DMS53 treated with DMSO at 0.1 percent for 48 hours (cell line): ENCODE measurements at regions not wholly inside any gene's neighbourhood (a gene's known extent, or its start where the extent isn't known, plus 50 kb on each side); places are given as distances from the start of the nearest gene placed in this dataset.
"Not testable (repeated sequence)": the region's sequence is repeated elsewhere in the genome, so short reads cannot be mapped to it uniquely, and the experiment has no call there.

Experiments
- DNase-seq: peaks from one replicate; lab custom pipeline; 2025; ENCODE audit not compliant: unreplicated experiment; lab: John Stamatoyannopoulos, UW

DNA sequence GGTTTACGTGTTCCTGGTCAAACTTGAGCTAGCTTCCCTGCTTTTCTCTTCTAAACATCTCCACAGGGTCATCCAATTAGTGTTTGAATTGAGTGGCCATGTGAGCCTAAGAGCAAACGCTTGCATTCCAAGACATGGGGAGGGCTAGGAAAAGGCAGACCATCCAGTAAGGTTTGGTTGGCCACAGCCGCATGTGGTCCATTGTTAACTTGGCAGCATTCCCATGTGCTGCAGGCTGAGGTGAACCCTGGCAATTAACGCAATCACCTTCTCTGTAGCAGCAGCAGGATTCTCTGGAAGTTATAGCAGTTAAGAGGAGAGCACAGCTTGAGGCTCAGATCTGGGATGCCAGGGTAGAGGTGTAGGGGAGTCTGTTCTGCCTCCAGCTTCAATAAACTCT is 502.2 kb upstream of the LMCD1 start:
- no peak for DNase-seq

DNA sequence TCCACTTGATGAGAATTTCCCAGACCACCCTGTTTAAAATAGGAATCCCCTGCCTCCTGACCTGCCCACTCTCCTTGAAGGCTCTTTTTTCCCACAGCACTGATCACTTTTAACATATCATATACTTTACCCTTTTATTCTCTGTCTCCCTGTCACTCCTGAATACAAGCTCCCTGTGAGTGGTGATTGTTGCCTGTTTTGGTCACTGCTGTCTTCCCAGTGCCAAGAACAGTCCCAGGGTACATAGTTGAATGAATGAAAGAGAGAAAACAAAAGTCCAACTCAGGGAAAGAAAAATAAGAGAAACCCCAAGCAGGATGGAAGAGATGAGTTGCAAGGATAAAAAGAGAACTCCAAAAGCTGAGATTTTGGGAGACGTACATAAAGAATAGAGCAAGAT is 500.3 kb upstream of the LMCD1 start:
- no peak for DNase-seq

DNA sequence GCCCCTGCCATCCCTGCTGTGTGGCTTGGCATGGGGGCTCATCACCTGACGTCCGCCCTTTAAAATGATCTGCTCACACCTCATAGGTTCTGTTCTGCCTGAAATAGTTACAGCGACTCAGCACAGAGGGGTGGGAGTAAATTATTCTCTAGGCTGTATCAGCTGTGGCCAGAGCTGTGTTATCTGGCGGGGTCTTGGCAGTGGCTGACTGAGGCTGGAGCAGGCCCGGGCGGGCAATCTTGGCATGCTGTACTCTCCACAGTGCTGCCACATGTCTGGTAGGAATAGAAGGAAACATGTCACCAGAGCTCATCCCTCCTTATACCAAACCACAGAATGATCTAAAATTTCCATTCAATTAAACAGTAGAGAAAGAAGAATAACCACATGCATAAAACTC is 499.9 kb upstream of the LMCD1 start:
- no peak for DNase-seq

DNA sequence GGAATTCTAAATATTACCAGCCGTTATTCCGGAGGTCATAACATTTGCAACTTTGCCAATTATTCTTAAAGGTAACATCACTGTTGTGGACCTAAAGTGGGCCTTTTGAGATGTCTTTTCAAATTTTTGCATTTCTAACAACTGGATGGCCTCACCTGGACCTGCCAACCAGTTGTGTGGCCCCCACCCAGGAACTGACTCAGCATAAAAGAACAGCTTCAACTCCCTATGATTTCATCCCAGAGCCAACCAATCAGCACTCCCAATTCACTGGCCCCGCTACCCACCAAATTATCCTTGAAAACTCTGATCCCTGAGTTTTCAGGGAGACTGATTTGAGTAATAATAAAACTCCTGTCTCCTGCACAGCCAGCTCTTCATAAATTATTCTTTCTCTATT is 489.7 kb upstream of the LMCD1 start:
- no peak for DNase-seq

DNA sequence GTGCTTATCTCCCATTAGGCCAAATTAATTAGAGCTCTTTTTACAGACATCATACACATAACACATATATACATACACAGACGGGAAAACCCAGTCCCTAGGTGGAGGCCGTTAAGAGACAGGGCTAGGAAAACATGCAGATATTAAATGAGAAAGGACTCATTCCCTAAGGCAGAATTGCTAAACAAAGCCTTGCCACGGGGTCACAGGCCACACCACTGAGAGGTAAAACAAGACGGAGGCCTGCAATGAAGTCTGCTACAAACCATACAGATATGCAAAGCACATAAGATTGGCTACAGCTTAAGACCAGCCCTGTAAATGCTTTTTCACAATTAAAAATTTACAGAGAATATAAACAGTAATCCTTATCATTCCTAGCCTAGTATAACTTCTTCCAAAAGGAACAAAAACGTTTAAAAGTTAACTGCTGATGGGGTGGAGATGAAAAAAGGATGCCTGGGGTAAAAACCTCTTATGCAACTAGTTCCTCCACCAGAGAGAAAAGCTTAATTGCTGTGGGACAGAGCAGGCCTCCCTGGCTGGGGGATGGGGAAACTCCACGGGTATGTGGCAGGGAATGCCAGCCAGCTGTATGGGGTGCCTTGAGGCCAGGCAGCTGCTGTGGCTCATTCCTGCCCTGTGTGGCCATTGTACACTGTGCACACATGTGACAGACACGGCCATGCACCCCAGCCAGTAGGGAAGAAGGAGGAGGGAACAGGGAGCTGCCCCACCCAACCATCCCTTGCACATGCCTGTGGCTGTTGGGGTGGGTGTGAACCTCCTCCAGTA is 481.4 kb upstream of the LMCD1 start:
- DNase-seq = no peak

DNA sequence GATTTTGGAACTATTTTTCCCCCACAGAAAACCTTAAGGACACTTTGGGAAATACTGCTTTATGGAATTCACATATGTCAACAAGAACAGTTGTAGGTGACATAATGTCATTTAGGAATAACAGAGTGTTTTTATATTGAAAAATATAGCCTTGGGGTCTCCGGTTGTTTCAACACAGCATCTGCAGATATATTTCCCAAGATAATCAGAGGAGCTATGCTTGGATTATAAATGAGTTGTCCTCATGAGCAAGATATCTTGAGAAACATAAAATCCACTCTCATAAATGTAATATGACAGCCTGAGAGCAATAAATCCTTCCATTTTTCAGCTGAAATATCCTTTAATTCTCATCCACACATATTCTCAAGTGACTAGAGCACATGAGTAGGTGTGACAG is 473.7 kb upstream of the LMCD1 start:
- no peak for DNase-seq

DNA sequence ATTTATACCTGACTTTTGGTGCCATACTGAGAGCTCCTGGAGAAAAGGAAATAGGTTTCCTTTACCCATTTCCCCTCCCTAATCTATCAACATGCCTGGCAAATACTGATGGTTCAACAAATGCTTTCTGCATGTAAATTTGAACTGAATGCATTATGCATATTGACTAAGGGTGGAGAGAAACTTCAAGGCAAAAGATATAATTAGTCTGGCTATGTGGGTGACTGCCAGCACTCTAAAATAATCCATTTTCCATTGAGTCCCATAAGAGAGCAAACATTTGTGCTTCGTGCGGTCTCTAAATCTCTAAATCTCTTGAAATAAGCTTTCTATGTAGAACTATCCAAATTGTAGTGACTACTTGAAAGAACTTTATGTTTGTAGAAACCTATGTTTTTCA is 451.3 kb upstream of the LMCD1 start:
- DNase-seq = no peak

DNA sequence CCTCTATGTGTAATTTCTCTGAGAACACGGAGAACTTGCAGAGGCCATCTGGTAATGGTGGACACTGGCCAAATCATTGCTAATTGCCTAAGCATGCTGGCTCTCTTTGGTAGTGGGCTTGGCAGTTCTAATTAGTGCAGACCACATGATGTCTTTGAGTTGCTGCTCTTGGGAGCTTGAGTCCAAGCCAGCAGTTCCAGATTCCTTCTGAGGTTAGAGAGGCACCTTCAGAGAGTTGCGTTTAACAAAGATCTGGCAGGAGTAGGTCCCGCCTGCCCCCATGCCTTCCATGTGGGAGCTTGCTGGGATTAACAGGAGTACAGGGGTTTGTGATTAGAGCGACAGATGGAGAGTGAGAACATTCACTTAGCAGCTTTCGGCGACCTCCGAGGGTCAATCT is 449.0 kb upstream of the LMCD1 start:
- DNase-seq = no peak

DNA sequence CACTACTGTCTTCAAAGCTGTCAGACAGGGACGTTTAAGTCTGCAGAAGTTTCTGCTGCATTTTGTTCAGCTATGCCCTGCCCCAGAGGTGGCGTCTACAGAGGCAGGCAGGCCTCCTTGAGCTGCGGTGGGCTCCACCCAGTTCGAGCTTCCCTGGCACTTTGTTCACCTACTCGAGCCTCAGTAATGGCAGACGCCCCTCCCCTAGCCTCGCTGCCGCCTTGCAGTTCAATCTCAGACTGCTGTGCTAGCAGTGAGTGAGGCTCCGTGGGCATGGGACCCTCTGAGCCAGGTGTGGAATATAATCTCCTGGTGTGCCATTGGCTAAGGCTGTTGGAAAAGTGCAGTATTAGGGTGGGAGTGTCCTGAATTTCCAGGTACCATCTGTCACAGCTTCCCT is 433.5 kb upstream of the LMCD1 start:
- not testable (repeated sequence) for DNase-seq

DNA sequence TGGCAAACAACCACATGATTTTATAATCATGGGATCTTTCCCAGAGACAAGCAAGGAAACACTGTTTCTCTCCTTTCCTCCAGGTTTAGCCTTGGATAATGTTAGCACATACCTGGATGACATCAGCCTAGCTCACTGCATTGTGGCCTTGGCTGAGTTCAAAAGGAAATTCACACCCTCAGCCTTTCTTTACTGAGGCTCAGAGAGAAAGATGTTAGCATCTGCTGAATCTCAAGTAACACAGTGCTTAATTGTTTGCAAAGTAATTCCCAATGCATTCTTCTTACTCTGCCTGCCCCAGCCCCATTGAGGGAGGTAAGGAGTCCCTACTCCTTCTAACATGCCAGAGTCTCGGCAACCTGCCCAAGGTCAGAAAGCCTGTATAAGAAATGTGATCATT is 432.2 kb upstream of the LMCD1 start:
- no peak for DNase-seq

DNA sequence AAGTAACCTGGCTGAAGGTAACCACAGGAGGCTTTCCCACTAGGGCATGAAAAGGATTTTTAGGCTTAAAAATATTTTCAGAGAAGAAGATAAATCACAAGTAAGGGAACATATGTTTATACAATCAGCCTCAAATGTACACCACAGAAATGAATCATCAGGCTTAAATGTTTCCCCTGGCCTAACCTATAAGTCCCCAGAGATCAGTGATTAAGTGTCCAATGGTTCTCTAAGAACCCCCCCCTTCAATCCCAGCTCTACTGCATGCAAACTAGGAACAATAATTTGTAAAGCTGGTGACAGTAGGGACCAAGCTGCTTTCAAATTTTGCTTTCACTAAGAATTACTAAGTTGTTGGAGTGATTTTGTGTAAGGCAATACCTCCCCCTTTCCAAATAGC is 431.6 kb upstream of the LMCD1 start:
- DNase-seq = no peak

DNA sequence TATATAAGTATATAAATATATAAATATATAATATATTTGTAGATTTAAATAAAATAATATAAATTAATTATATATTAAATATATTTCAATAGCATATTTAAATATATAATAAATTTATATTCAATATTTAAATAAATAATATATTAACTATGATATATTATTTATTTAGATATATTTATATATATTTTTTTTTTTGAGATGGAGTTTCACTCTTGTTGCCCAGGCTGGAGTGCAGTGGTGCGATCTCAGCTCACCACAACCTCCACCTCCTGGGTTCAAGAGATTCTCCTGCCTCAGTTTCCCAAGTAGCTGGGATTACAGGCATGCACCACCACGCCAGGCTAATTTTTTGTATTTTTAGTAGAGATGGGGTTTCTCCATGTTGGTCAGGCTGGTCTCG is 426.9 kb upstream of the LMCD1 start:
- not testable (repeated sequence) for DNase-seq

DNA sequence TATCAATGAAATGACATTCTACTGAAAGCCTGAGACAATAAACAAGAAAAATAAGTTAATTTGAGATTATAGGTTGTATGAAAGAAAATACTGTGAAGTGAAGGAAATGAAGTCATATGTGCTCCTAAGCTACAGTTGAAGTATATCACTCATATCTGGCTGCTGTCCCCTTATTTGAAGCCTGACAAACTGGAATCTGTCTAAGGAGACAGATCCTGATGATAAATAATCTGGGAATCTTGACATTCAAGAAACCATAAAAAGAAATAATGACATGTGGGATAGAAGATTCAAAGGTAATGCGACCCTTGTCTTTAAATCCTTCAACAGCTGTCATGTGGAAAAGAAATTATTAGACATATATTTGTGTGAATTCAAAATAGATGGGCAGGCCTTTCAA is 424.5 kb upstream of the LMCD1 start:
- no peak for DNase-seq

DNA sequence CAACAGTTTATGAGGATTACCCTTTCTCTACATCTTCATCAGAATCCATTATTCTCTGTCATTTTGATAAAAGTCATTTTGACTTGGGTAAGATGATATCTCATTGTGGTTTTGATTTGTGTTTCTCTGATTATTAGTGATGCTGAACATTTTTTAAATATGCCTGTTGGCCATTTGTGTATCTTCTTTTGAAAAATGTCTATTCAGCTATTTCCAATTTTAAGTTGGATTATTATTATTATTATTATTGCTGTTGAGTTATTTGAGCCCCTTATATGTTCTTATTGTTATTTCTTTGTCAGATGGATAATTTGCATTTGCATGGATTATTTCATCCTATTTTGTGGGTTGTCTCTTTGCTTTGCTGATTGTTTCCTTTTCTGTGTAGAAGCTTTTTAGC is 421.2 kb upstream of the LMCD1 start:
- no peak for DNase-seq

DNA sequence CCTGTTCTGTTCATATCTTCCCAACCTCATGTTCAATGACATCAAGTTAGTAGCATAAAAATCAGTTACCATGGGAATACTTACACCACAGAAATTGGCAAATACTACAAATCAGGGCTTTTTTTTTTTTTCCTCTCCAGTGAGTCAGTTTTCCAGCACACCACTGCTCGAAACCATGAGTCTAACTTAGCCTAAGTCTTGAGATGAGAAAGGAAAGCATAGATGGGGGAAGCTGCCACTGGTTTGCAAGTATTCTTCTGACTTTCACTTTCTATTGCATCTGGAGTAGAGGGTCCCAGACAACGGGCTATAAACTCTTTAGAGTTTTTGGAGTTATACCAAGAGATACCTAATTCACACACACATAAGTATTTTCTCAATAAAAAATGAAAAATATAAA is 416.1 kb upstream of the LMCD1 start:
- DNase-seq = no peak

DNA sequence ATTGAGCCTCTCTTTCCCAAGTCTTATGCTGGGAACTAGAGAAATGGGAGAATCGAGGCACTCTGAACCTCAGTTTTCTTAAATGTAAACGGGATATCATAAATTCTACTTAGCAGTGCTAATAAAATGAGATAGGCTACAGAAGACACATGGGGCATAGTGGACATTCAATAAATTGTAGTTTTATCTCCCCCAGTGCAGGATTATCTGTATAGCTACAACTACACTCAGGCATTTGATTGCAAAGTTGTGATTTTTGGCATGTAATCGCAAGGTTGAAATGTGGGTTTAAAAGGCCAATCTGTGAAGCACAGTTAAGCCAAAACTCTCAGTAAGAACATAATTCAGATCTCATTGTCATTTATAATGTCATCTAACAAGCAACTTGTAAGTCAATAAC is 413.7 kb upstream of the LMCD1 start:
- no peak for DNase-seq

DNA sequence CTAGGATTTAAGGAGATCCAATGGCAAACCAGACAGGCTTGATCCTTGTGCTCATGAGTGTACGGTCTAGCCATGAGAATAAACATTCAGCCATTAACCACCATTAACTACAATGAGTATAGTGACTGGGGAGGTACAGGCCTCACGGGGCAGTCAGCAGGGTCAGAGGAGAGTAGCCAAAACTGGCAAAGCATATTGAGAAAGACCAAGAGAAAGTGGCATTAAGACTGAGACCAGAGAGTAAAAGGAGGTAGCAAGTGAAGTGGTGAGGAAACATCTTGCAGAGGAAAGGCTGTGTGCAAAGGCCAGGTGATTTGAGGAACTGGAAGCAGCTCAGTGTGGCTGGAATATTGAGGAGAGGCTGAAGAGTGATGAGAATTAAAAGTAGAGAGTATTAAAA is 407.2 kb upstream of the LMCD1 start:
- DNase-seq = no peak

DNA sequence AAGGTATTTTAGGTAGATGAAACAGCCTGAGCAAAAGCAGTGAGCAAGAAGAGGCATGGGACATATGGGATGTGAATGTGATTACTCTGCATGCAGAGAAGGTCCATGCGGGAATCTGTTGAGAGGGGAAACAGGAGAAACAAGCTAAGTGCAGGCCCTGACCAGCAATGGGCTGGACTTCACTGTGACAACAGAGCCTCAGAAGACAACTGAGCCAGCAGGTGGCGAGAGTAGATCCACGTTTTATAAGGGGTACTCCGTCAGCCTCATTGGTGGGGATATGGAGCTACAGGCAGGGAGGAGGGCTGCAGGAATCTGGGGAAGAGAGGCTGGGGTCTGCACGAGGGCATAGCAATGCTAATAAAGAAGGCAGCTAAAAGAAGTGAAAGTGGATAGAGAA is 405.9 kb upstream of the LMCD1 start:
- no peak for DNase-seq

DNA sequence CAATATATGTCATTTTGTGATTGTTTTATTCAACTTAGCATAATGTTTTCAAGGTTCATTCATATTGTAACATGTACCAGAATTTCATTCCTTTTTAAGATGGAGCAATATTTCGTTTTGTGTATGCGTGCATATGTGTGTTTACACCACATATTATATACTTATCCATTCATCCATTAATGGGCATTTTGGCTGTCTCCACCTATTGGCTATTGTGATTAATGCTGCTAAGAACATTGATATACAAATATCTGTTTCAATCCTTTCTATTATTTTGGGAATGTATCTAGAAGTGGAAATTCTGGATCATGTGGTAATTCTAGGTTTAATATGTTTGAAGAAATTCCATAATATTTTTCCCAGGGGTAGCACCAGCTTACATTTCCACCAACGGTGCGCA is 403.9 kb upstream of the LMCD1 start:
- no peak for DNase-seq

DNA sequence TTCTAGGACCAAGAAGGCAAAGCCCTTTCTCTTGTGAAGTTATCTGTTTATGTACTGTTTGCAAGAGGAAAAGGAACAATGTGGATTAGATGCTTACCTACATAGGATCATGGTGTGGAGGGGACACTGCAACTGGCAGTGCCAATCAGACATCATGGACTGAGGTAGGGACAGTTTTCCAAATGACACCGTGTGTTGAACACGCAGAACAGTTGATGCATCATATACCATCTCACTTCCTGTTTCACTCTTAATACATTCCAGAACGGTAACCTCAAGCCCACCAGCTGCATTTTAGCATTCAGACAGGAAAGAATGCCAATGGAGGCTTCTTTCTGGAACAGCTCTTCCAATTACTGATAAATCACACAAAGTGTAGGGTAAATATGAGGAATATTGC is 397.7 kb upstream of the LMCD1 start:
- no peak for DNase-seq

DNA sequence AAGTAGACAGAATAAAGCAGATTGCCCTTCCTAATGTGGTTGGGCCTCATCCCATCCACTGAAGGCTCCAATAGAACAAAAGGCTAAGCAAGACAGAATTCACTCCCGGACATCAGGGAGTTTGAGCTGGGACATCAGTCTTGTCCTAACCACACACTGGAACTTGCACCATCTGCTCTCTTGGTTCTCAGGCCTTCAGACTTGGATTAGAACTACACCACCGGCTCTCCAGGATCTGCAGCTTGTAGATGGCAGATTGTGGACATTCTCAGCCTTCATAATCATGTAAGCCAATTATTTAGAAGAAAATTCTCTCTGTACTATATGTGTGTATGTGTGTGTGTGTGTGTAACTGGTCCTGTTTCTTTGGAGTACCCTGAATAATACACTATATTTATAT is 394.7 kb upstream of the LMCD1 start:
- no peak for DNase-seq

DNA sequence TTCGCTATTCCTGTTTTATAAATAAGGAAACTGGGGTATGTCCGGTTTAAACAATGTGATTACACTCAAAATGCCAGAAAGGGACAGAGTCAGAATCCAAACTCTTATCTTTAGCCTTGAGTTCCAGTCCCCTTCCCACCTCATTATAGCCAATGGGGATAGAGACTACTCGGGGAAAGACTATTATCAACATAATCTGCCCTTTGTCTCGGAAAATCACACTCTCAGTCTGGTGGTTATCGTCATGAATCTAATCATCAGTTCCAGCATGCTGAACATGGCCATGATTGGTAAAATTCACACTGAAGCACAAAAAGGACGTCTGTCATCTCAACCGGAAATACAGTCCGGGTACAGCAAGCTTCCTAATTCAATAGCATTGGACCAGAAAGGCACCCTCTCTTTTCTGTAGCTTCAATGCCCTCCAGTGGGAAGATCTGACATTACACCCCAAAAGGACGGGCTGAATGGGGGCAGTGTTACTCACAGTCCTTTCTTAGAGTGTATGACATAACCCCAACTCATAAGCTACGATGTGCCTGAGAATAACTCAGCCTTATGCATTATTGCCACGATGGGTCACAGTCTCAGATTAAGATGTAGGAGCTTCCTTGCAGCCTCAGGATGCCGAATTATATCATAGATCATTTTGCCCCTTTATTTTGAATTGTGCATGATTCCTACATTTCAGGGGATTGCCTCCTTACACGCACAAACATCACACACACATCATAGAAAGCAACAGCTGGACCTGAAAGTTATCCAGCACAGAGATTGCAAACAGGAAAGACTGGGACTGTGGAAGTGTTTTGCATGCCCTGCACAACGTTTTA is 390.4 kb upstream of the LMCD1 start:
- peak; percentile 13 for DNase-seq

DNA sequence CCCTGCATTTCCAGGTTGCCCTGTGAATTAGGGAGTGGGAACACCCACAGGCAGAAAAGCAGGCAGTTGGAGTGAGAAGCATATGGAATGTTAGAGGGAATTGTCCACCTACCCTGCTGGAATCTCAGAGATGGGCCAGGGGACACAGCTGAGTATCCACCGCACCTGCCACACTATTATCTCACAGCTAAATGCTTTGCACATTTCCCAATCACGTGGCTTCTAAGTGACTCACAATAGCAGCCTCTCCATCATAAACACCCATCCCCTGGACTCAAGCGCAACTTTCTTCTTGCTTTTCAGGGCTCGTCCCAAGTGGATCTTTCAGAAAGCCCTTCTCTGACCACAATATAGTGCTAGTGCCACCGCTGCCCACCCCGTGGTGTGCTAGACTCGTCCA is 389.0 kb upstream of the LMCD1 start:
- no peak for DNase-seq
